Hypothalamus (tissue), 51 donors: ENCODE measurements at regions not wholly inside any gene's neighbourhood (a gene's known extent, or its start where the extent isn't known, plus 50 kb on each side); places are given as distances from the start of the nearest gene placed in this dataset.
"Not testable (repeated sequence)": the region's sequence is repeated elsewhere in the genome, so short reads cannot be mapped to it uniquely, and the experiment has no call there.

Experiments
- DNase-seq, 51 donors: peaks; one replicate each; lab custom pipeline; 2025; lab: John Stamatoyannopoulos, UW

- no peak for DNase-seq
Measured at GRCh38 chr15:36039996-36040572, 494.1 kb upstream of the DPH6 start.

- not testable (repeated sequence) for DNase-seq
Measured at GRCh38 chr15:36047018-36047716, 501.2 kb upstream of the DPH6 start.

GRCh38 chr15:36050899-36051298 lies 504.9 kb upstream of the DPH6 start:
- DNase-seq = peak in 1 of 51 donors; percentile 2

- DNase-seq = peak in 2 of 51 donors; percentile 1 to 4
Measured at GRCh38 chr15:36052641-36053040, 506.7 kb upstream of the DPH6 start.

- no peak for DNase-seq
Measured at GRCh38 chr15:36053746-36054145, 507.8 kb upstream of the DPH6 start.

- no peak for DNase-seq
Measured at GRCh38 chr15:36059596-36059995, 513.6 kb upstream of the DPH6 start.

- DNase-seq = no peak
Measured at GRCh38 chr15:36062357-36062756, 516.4 kb upstream of the DPH6 start.

GRCh38 chr15:36066757-36067156 lies 512.7 kb upstream of the CDIN1 start:
- DNase-seq = peak in 1 of 51 donors; percentile 1

- DNase-seq = no peak
Measured at GRCh38 chr15:36067483-36068274, 511.7 kb upstream of the CDIN1 start.

GRCh38 chr15:36075333-36075732 lies 504.1 kb upstream of the CDIN1 start:
- DNase-seq = no peak

- DNase-seq = no peak
Measured at GRCh38 chr15:36079021-36079420, 500.4 kb upstream of the CDIN1 start.

- DNase-seq = no peak
Measured at GRCh38 chr15:36080759-36081158, 498.7 kb upstream of the CDIN1 start.

GRCh38 chr15:36090286-36090946 lies 489.0 kb upstream of the CDIN1 start:
- DNase-seq = no peak

- DNase-seq = no peak
Measured at GRCh38 chr15:36106640-36107335, 472.6 kb upstream of the CDIN1 start.

GRCh38 chr15:36108541-36108940 lies 470.9 kb upstream of the CDIN1 start:
- no peak for DNase-seq

- no peak for DNase-seq
Measured at GRCh38 chr15:36109943-36110658, 469.3 kb upstream of the CDIN1 start.

- DNase-seq = no peak
Measured at GRCh38 chr15:36110659-36110993, 468.8 kb upstream of the CDIN1 start.

- DNase-seq = no peak
Measured at GRCh38 chr15:36117296-36117787, 462.1 kb upstream of the CDIN1 start.

GRCh38 chr15:36126194-36126593 lies 453.2 kb upstream of the CDIN1 start:
- peak in 17 of 51 donors; percentile 0 to 23 (median 5) for DNase-seq
